RKO (cell line): ENCODE measurements at regions not wholly inside any gene's neighbourhood (a gene's known extent, or its start where the extent isn't known, plus 50 kb on each side); places are given as distances from the start of the nearest gene placed in this dataset.
A peak's percentile ranks its signal among the peaks of the same experiment; 100 is the strongest.
"Not testable (repeated sequence)": the region's sequence is repeated elsewhere in the genome, so short reads cannot be mapped to it uniquely, and the experiment has no call there.

Experiments used
- DNase-seq: peaks from one replicate; pipeline ENCODE4 v3.0.0-alpha.2; 2016; ENCODE audit warnings: low spot score

DNA sequence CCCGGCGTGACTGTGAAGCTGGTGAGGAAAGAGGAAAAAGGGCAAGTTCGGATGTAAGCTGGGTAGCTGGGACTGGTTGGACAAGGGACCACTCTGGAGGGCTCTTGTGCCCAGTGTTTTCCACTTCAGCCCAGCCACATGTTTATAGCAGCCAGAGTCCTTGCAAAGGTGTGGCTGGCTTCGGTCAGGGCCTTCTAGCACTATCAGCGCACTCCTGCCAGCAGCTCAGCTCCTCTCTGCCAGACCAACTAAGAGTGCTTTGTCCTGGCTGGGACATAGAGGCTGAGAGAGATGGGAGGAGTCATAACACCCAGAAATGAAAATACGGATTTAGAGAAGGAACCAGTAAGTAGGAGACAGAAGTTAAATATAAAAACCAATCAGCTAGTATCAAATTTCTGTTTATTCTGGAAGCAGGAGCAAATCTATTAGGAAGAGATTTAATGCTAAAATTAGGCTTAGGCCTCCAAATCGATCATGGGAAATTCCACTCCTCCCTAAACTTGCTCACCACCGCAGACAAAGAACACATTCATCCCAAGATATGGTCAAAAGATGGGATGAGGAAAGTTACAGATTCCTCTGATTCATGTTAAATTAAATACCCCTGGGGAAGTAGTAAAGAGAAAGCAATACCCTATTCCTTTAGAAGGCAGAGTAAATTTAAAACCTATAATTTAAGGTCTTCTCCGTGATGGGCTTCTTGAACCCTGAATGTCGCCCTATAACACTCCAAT is 135.0 kb downstream of the RALA start:
- no peak for DNase-seq

DNA sequence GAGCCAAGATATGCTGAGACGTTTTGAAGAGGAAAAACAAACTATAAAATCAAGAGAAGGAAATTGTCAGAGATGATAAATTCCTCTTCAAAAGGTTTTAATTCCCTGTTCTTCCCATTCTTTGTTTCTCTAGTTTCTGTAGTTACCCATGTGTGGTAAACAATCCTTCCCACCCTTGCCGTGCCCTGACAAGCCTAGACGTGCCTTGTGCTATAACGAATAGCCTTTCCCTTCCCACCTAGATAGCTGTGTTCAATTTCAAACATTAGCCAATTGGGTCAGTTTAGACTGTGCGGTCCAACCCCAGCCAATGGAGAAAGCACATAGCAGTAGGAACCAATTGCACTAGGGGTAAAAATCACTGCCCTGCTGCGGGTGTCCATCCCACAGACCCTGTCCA is 138.1 kb downstream of the RALA start:
- DNase-seq = no peak

GRCh38 chr7:39762466-39762865 is 139.1 kb downstream of the RALA start:
- not testable (repeated sequence) for DNase-seq

DNA sequence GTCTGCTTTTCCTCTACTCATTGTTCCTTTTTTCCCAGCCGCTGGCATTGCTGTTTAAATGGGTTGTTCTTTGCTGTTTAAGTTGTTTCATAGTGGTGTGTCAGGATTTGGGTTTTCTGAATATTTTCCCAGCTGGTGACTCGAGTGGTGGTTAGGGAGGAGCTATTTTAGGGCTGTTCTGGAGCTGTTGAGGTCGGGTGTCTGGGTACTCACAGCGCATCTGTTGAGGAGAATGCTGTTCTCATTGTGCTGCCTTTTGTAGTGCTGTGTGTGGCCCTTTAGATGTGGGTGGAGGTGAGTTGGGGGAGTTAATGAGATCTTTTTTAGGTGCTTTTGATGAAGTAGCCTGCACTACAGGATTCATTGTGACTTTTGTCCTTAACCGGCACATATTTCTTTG is 139.5 kb downstream of the RALA start:
- not testable (repeated sequence) for DNase-seq

GRCh38 chr7:39765833-39766232 is 142.5 kb downstream of the RALA start:
- DNase-seq = not testable (repeated sequence)

GRCh38 chr7:39768439-39768838 is 145.1 kb downstream of the RALA start:
- not testable (repeated sequence) for DNase-seq

- DNase-seq = not testable (repeated sequence)
Observed at GRCh38 chr7:39774341-39774851, 151.0 kb downstream of the RALA start.

GRCh38 chr7:39781557-39781956 is 158.2 kb downstream of the RALA start:
- DNase-seq = peak; percentile 64

- not testable (repeated sequence) for DNase-seq
Observed at GRCh38 chr7:39786440-39786839, 163.1 kb downstream of the RALA start.

DNA sequence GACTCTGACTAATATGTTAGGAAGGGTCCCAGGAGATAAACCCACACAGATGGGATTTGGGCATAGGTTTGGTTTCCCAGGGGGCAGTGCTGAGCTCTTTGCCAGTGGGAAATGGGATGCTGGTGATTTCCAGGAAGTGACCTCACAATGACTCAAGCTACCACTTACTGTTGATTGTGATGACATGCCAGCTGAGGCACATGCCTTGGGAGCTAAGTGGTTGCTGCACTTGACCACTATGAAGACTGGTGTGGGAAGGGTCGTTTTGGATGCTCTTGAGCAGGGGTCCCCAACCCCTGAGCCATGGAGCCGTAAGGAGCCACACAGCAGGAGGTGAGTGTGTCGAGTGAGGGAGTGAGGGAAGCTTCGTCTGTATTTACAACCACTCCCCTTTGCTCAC is 159.0 kb upstream of the CDK13 start:
- DNase-seq = peak; percentile 68

- not testable (repeated sequence) for DNase-seq
Observed at GRCh38 chr7:39791911-39792310, 158.1 kb upstream of the CDK13 start.

GRCh38 chr7:39793026-39793425 is 157.0 kb upstream of the CDK13 start:
- DNase-seq = not testable (repeated sequence)

GRCh38 chr7:39793851-39794250 is 156.2 kb upstream of the CDK13 start:
- not testable (repeated sequence) for DNase-seq

DNA sequence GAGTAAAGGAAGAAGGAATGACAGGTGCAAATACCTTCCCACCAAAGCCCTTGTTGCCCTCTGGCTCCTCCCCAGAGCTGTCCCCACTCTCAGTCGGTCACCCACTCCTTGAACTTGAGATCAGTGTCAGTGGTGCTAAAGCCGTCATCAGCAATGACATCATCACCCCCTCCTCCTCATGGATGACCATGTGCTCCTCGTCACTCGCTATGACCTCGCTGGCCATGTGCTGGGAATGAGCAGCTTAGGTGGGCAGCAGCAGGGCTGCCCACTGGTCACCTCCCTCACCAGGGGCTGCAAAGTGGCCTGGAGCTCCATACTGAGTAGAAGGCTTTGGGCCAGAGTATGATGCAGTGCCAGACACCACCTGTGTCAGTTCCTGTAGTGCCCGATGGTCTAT is 153.1 kb upstream of the CDK13 start:
- not testable (repeated sequence) for DNase-seq

- not testable (repeated sequence) for DNase-seq
Observed at GRCh38 chr7:39798077-39798476, 152.0 kb upstream of the CDK13 start.

GRCh38 chr7:39808796-39809481 is 141.1 kb upstream of the CDK13 start:
- no peak for DNase-seq

DNA sequence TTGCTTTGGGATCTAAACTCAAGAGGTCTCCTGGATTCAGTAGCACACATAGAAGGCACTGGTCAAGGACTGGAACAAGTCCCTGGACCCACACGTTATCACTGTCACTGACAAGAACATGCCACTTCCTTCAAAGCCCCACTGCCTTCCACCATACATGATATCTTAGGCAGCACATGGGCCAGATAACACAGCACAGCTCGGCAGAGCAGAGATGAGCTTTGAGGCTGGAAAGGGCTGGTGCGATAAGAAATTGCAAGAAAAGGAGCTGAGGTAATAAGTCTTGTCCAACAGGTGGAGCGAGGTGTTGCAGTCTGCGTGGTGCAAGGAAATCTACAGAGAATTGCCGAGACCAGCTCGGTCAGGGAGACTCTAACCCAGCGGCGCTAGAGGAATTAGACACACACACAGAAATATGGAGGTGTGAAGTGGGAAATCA is 139.8 kb upstream of the CDK13 start:
- no peak for DNase-seq

DNA sequence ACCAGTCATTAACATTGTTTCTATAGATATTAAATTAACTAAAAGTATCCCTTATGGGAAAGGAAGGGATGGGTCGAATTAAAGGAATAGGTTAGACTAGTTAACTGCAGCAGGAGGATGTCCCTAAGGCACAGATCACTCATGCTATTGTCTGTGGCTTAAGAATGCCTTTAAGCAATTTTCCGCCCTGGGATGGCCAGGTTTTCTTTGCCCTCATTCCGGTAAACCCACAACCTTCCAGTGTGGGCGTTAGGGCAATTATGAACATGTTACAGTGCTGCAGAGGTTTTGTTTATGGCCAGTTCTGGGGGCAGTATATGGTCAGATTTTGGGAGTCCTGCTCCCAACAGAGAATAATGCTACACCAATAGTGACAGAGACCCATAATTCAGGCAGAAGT is 139.3 kb upstream of the CDK13 start:
- DNase-seq = no peak

GRCh38 chr7:39811161-39811614 is 138.9 kb upstream of the CDK13 start:
- DNase-seq = no peak

DNA sequence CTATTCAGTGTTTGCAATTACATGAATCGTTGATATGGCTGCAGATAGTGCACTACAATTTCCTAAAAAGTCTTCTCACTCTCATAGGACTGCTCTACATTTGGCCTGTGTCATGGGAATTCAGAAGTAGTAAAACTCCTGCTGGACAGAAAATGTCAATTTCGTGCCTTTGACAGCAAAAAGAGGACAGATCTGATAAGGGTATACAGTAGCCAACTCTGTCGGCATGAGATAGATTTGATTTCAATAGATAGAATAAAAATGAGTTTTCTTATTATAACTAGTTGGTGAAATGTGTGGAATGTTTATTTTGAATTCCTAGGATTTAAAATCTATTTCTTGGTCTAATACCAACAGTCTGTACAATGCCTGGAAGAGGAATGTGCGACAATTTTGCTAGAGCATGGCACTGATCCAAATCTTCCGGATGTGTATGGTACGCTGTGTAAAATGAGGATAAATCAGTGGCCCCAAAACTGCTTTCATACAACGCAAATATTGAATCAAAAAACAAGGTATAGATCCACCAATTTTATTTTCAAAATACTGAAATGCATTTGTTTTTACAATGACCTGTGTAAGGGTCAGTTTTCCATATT is 133.5 kb upstream of the CDK13 start:
- no peak for DNase-seq

GRCh38 chr7:39819514-39819913 is 130.5 kb upstream of the CDK13 start:
- no peak for DNase-seq

DNA sequence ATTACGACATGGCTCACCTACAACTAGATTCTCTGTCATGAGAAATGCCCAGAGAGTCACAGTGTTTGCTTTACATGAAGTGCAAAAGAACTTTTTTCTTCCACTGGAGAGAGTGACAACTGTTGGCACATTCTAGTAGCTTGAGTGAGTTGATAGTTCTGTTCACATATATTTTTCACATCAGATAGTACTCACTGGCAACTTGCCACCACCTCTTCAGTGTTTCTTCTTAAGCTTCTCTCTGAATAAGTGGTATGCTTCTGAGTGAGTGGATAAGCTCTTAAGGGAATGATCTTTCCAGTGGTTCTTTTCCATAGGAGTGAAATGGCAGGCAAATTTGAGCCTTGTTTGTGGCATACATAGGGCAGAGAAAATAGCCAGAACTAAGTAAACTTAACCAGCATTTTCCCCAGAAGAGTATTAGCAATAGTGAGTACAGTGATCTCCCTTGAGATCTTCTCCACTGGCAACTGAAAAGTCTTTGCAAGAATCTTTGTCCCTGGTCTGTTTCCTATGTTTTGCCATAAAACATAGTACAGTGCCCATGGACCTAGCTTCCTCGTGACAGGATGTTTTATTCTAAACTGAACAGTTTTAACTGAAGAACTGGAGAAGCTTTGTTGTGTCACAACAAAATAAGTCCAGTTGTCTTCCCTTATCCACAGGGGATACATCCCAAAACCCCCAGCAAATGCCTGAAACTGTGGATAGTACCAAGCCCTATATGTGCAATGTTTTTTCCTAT is 125.4 kb upstream of the CDK13 start:
- DNase-seq = no peak
